ENCODE measurements at regions not wholly inside any gene's neighbourhood (a gene's known extent, or its start where the extent isn't known, plus 50 kb on each side); places are given as distances from the start of the nearest gene placed in this dataset.

GRCh38 chr11:23413057-23413456, 552.8 kb upstream of the CCDC179 start:
- no peak for ATAC-seq
- TF ChIP-seq POLR2A (IDR thresholded peaks at IDR 0.05), result no peak
- TF ChIP-seq, protein P1, sequence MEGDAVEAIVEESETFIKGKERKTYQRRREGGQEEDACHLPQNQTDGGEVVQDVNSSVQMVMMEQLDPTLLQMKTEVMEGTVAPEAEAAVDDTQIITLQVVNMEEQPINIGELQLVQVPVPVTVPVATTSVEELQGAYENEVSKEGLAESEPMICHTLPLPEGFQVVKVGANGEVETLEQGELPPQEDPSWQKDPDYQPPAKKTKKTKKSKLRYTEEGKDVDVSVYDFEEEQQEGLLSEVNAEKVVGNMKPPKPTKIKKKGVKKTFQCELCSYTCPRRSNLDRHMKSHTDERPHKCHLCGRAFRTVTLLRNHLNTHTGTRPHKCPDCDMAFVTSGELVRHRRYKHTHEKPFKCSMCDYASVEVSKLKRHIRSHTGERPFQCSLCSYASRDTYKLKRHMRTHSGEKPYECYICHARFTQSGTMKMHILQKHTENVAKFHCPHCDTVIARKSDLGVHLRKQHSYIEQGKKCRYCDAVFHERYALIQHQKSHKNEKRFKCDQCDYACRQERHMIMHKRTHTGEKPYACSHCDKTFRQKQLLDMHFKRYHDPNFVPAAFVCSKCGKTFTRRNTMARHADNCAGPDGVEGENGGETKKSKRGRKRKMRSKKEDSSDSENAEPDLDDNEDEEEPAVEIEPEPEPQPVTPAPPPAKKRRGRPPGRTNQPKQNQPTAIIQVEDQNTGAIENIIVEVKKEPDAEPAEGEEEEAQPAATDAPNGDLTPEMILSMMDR (IDR thresholded peaks at IDR 0.05 in 4 of 5, conservative IDR thresholded peaks at IDR 0.05 in 1 of 5), result no peak
- no peak overlapping the region for H3K27ac ChIP-seq
- H3K9me3 ChIP-seq, result no peaks in the 10 kb centered on the region
- no peaks in the 10 kb centered on the region for H3K4me1 ChIP-seq
- no peaks in the 10 kb centered on the region for H3K36me3 ChIP-seq
- DNase-seq, result no peak
- in situ Hi-C loops (cut with MboI; ENCODE audit: low sequenced_read_pairs in 4 of 4) (no loop called here), intact Hi-C loops (cut with DNase I; ENCODE audit: low total_unique reads) (no loop called here)
- H3K4me3 ChIP-seq, result no peak overlapping the region
- H3K27me3 ChIP-seq, result no peaks in the 10 kb centered on the region

DNA sequence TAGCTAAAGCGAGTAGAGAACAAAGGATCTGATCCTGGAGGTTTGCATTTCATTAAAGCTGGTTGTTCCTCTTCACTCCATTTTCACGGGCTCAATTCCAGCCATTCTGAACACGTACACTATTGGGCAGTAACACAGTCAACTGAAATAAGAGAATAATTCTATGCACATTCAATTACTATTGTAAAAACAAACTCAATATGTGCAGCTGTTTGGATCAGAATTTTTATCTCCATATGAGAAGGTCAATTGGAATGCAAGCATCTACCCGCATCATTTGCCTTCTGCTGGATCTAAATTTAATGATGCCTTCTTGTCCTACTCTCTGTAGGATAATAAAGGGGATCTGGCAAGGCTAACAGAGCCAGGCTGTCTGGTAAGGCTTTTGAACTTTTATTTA, 562.8 kb upstream of the CCDC179 start:
- Histone ChIP-seq H3K4me1 (no peaks in the 10 kb centered on the region), H3K27me3 (no peaks in the 10 kb centered on the region), H3K4me3 (no peak overlapping the region), H3K36me3 (no peaks in the 10 kb centered on the region), H3K9me3 (no peaks in the 10 kb centered on the region), H3K27ac (no peak overlapping the region)
- in situ Hi-C loops (cut with MboI; ENCODE audit: low sequenced_read_pairs in 4 of 4) (no loop called here), intact Hi-C loops (cut with DNase I; ENCODE audit: low total_unique reads) (no loop called here)
- ATAC-seq (no peak), DNase-seq (no peak)
- TF ChIP-seq, protein P1 (IDR thresholded peaks at IDR 0.05 in 4 of 5, conservative IDR thresholded peaks at IDR 0.05 in 1 of 5), result no peak
- TF ChIP-seq POLR2A (IDR thresholded peaks at IDR 0.05), result no peak

GRCh38 chr11:23423656-23424055, 563.4 kb upstream of the CCDC179 start:
- intact Hi-C loops (cut with DNase I; ENCODE audit: low total_unique reads) (no loop called here), in situ Hi-C loops (cut with MboI; ENCODE audit: low sequenced_read_pairs in 4 of 4) (no loop called here)
- Histone ChIP-seq H3K4me3 (no peak overlapping the region), H3K27ac (no peak overlapping the region), H3K9me3 (no peaks in the 10 kb centered on the region), H3K36me3 (no peaks in the 10 kb centered on the region), H3K4me1 (no peaks in the 10 kb centered on the region), H3K27me3 (no peaks in the 10 kb centered on the region)
- TF ChIP-seq POLR2A (IDR thresholded peaks at IDR 0.05), result no peak
- TF ChIP-seq, protein P1 (IDR thresholded peaks at IDR 0.05 in 4 of 5, conservative IDR thresholded peaks at IDR 0.05 in 1 of 5), result no peak
- ATAC-seq (no peak), DNase-seq (no peak)

DNA sequence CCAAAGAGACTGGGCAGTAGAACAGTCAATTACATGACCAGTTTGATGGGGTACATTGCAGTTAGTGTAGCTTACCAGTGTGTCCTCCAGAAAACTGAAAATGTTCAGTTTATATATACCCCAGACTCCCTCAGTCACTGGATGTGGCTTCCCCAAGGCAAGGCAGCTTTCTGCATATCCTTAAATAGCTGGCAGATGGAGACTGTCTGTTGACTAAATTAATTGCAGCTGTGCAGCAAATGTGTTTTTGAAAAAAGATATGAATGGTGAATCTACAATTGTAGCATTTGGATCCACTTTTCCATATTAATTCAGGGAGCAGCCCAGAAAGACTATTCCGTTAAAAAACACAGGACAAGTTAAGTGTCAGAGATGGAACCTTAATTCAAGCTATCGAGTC, 565.1 kb upstream of the CCDC179 start:
- Histone ChIP-seq H3K36me3 (no peaks in the 10 kb centered on the region), H3K27ac (no peak overlapping the region), H3K9me3 (no peaks in the 10 kb centered on the region), H3K4me3 (no peak overlapping the region), H3K4me1 (no peaks in the 10 kb centered on the region), H3K27me3 (no peaks in the 10 kb centered on the region)
- DNase-seq, result no peak
- no peak for TF ChIP-seq POLR2A (IDR thresholded peaks at IDR 0.05)
- TF ChIP-seq, protein P1 (IDR thresholded peaks at IDR 0.05 in 4 of 5, conservative IDR thresholded peaks at IDR 0.05 in 1 of 5), result no peak
- no peak for ATAC-seq
- in situ Hi-C loops (cut with MboI; ENCODE audit: low sequenced_read_pairs in 4 of 4), result no loop called here
- intact Hi-C loops (cut with DNase I; ENCODE audit: low total_unique reads), result no loop called here

DNA sequence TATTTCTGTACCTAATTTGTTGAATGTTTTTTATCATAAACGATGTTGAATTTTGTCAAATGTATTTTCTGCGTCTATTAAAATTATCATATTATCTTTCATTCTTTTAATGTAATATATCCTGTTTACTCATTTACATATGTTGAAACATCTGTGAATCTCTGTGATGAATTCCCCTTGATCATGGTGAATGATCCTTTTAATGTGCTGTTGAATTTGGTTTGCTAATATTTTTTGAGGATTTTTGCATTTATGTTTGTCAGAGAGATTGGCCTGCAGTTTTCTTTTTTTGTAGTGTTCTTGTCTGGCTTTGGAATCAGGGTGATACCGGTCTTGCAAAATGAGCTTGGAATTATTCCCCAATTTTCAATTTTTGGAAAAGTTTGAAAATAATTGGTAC, 569.3 kb upstream of the CCDC179 start:
- intact Hi-C loops (cut with DNase I; ENCODE audit: low total_unique reads), result no loop called here
- Histone ChIP-seq H3K27me3 (no peaks in the 10 kb centered on the region), H3K36me3 (no peaks in the 10 kb centered on the region), H3K27ac (no peak overlapping the region), H3K9me3 (no peaks in the 10 kb centered on the region), H3K4me1 (no peaks in the 10 kb centered on the region), H3K4me3 (no peak overlapping the region)
- ATAC-seq (no peak), DNase-seq (no peak)
- in situ Hi-C loops (cut with MboI; ENCODE audit: low sequenced_read_pairs in 4 of 4), result no loop called here
- TF ChIP-seq, protein P1 (IDR thresholded peaks at IDR 0.05 in 4 of 5, conservative IDR thresholded peaks at IDR 0.05 in 1 of 5), result no peak
- TF ChIP-seq POLR2A (IDR thresholded peaks at IDR 0.05), result no peak
